HG03159 (cell line): ENCODE measurements at regions not wholly inside any gene's neighbourhood (a gene's known extent, or its start where the extent isn't known, plus 50 kb on each side); places are given as distances from the start of the nearest gene placed in this dataset.
"Not testable (repeated sequence)": the region's sequence is repeated elsewhere in the genome, so short reads cannot be mapped to it uniquely, and the experiment has no call there.

Source experiments
- ATAC-seq: cut with Tn5 transposase; IDR thresholded peaks from one replicate; pipeline ENCODE4 v1.9.1; 2021; ENCODE audit warnings: mild to moderate bottlenecking, moderate library complexity; ENCODE audit not compliant: unreplicated experiment

- ATAC-seq, result no peak
Observed at GRCh38 chr16:80092681-80093080, 448.1 kb upstream of the DYNLRB2 start.

GRCh38 chr16:80091453-80091852 is 449.3 kb upstream of the DYNLRB2 start:
- ATAC-seq, result not testable (repeated sequence)

GRCh38 chr16:80085606-80086005 is 455.2 kb upstream of the DYNLRB2 start:
- no peak for ATAC-seq

- ATAC-seq, result no peak
Observed at GRCh38 chr16:80084614-80085013, 456.2 kb upstream of the DYNLRB2 start.

GRCh38 chr16:80084163-80084562 is 456.6 kb upstream of the DYNLRB2 start:
- ATAC-seq, result no peak

GRCh38 chr16:80082906-80083305 is 457.9 kb upstream of the DYNLRB2 start:
- ATAC-seq, result no peak

- no peak for ATAC-seq
Observed at GRCh38 chr16:80081846-80082245, 458.9 kb upstream of the DYNLRB2 start.

- ATAC-seq, result no peak
Observed at GRCh38 chr16:80080287-80080851, 460.4 kb upstream of the DYNLRB2 start.

GRCh38 chr16:80079072-80079471 is 461.7 kb upstream of the DYNLRB2 start:
- no peak for ATAC-seq

GRCh38 chr16:80077696-80078095 is 463.1 kb upstream of the DYNLRB2 start:
- no peak for ATAC-seq

- no peak for ATAC-seq
Observed at GRCh38 chr16:80074329-80074728, 466.5 kb upstream of the DYNLRB2 start.

GRCh38 chr16:80071964-80072456 is 468.8 kb upstream of the DYNLRB2 start:
- ATAC-seq, result no peak

- ATAC-seq, result no peak
Observed at GRCh38 chr16:80066805-80067580, 466.5 kb upstream of the MAF start.

- ATAC-seq, result no peak
Observed at GRCh38 chr16:80065541-80065940, 465.0 kb upstream of the MAF start.

- no peak for ATAC-seq
Observed at GRCh38 chr16:80063713-80064069, 463.2 kb upstream of the MAF start.

GRCh38 chr16:80063031-80063712 is 462.6 kb upstream of the MAF start:
- ATAC-seq, result no peak

- ATAC-seq, result no peak
Observed at GRCh38 chr16:80062361-80063030, 462.0 kb upstream of the MAF start.

- no peak for ATAC-seq
Observed at GRCh38 chr16:80060470-80060869, 459.9 kb upstream of the MAF start.

- no peak for ATAC-seq
Observed at GRCh38 chr16:80059836-80060235, 459.3 kb upstream of the MAF start.

GRCh38 chr16:80058214-80058613 is 457.7 kb upstream of the MAF start:
- ATAC-seq, result no peak

GRCh38 chr16:80056324-80056723 is 455.8 kb upstream of the MAF start:
- no peak for ATAC-seq
